ENCODE measurements at regions not wholly inside any gene's neighbourhood (a gene's known extent, or its start where the extent isn't known, plus 50 kb on each side); places are given as distances from the start of the nearest gene placed in this dataset.

DNA sequence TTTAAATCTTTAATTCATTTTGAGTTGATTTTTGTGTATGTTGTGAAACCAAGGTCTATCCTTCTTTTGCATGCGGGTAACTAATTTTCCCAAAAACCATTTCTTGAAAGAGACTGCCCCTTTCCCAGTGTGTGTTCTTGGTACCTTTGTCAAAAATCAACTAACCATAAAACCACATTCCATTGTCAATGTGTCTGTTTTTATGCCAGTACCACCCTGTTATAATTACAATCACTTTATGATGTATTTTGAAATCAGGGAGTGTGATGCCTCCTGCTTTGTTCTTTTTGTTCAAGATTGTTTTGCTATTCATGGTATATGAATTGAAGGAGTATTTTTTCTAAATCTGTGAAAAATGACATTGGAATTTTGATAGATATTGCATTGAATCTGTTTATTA, 689.6 kb downstream of the TSN start:
- TF ChIP-seq GLI2 (tag by site-specific recombination; IDR thresholded peaks at IDR 0.05; ENCODE audit: borderline replicate concordance, low read depth) (no peak), ZNF248 (tag by site-specific recombination; IDR thresholded peaks at IDR 0.05) (no peak), ZNF239 (tag by site-specific recombination; IDR thresholded peaks at IDR 0.05) (no peak), ZBTB7A (tag by site-specific recombination; IDR thresholded peaks at IDR 0.05; ENCODE audit: low read depth) (no peak), ZNF37A (tag by site-specific recombination; IDR thresholded peaks at IDR 0.05) (no peak)
- TF ChIP-seq, protein P1, sequence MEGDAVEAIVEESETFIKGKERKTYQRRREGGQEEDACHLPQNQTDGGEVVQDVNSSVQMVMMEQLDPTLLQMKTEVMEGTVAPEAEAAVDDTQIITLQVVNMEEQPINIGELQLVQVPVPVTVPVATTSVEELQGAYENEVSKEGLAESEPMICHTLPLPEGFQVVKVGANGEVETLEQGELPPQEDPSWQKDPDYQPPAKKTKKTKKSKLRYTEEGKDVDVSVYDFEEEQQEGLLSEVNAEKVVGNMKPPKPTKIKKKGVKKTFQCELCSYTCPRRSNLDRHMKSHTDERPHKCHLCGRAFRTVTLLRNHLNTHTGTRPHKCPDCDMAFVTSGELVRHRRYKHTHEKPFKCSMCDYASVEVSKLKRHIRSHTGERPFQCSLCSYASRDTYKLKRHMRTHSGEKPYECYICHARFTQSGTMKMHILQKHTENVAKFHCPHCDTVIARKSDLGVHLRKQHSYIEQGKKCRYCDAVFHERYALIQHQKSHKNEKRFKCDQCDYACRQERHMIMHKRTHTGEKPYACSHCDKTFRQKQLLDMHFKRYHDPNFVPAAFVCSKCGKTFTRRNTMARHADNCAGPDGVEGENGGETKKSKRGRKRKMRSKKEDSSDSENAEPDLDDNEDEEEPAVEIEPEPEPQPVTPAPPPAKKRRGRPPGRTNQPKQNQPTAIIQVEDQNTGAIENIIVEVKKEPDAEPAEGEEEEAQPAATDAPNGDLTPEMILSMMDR (tag by site-specific recombination; IDR thresholded peaks at IDR 0.05), result no peak
- TF ChIP-seq, protein P2, sequence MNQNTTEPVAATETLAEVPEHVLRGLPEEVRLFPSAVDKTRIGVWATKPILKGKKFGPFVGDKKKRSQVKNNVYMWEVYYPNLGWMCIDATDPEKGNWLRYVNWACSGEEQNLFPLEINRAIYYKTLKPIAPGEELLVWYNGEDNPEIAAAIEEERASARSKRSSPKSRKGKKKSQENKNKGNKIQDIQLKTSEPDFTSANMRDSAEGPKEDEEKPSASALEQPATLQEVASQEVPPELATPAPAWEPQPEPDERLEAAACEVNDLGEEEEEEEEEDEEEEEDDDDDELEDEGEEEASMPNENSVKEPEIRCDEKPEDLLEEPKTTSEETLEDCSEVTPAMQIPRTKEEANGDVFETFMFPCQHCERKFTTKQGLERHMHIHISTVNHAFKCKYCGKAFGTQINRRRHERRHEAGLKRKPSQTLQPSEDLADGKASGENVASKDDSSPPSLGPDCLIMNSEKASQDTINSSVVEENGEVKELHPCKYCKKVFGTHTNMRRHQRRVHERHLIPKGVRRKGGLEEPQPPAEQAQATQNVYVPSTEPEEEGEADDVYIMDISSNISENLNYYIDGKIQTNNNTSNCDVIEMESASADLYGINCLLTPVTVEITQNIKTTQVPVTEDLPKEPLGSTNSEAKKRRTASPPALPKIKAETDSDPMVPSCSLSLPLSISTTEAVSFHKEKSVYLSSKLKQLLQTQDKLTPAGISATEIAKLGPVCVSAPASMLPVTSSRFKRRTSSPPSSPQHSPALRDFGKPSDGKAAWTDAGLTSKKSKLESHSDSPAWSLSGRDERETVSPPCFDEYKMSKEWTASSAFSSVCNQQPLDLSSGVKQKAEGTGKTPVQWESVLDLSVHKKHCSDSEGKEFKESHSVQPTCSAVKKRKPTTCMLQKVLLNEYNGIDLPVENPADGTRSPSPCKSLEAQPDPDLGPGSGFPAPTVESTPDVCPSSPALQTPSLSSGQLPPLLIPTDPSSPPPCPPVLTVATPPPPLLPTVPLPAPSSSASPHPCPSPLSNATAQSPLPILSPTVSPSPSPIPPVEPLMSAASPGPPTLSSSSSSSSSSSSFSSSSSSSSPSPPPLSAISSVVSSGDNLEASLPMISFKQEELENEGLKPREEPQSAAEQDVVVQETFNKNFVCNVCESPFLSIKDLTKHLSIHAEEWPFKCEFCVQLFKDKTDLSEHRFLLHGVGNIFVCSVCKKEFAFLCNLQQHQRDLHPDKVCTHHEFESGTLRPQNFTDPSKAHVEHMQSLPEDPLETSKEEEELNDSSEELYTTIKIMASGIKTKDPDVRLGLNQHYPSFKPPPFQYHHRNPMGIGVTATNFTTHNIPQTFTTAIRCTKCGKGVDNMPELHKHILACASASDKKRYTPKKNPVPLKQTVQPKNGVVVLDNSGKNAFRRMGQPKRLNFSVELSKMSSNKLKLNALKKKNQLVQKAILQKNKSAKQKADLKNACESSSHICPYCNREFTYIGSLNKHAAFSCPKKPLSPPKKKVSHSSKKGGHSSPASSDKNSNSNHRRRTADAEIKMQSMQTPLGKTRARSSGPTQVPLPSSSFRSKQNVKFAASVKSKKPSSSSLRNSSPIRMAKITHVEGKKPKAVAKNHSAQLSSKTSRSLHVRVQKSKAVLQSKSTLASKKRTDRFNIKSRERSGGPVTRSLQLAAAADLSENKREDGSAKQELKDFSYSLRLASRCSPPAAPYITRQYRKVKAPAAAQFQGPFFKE (tag by site-specific recombination; IDR thresholded peaks at IDR 0.05; ENCODE audit: borderline replicate concordance), result no peak
- TF ChIP-seq, protein P3, sequence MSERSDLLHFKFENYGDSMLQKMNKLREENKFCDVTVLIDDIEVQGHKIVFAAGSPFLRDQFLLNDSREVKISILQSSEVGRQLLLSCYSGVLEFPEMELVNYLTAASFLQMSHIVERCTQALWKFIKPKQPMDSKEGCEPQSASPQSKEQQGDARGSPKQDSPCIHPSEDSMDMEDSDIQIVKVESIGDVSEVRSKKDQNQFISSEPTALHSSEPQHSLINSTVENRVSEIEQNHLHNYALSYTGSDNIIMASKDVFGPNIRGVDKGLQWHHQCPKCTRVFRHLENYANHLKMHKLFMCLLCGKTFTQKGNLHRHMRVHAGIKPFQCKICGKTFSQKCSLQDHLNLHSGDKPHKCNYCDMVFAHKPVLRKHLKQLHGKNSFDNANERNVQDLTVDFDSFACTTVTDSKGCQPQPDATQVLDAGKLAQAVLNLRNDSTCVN (tag by site-specific recombination; optimal IDR thresholded peaks at IDR 0.05), result no peak
- TF ChIP-seq, protein P4, sequence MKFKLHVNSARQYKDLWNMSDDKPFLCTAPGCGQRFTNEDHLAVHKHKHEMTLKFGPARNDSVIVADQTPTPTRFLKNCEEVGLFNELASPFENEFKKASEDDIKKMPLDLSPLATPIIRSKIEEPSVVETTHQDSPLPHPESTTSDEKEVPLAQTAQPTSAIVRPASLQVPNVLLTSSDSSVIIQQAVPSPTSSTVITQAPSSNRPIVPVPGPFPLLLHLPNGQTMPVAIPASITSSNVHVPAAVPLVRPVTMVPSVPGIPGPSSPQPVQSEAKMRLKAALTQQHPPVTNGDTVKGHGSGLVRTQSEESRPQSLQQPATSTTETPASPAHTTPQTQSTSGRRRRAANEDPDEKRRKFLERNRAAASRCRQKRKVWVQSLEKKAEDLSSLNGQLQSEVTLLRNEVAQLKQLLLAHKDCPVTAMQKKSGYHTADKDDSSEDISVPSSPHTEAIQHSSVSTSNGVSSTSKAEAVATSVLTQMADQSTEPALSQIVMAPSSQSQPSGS (tag by site-specific recombination; IDR thresholded peaks at IDR 0.05; ENCODE audit: low read depth), result no peak
